ENCODE measurements at regions not wholly inside any gene's neighbourhood (a gene's known extent, or its start where the extent isn't known, plus 50 kb on each side); places are given as distances from the start of the nearest gene placed in this dataset.
"Not testable (repeated sequence)": the region's sequence is repeated elsewhere in the genome, so short reads cannot be mapped to it uniquely, and the experiment has no call there.

DNA sequence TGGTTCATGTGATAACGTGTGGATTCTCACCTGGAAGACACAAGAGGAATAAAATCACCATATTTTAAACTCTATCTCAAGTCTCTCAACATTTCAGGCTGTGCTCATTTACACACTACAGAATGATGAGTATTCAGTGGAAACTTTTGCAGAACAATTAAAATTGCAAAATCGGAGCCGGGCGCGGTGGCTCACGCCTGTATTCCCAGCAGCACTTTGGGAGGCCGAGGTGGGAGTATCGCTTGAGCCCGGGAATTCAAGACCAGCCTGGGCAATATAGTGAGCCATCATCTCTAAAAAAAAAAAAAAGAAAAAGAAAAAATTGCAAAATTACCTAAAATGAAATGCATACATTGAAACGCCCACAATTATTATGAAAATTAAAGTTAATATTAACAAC, 825.9 kb downstream of the KCNJ18 start:
- no peak overlapping the region for H3K4me3 Mint-ChIP-seq
- no peak overlapping the region for H3K27ac Mint-ChIP-seq
- H3K36me3 Mint-ChIP-seq, result no peaks in the 10 kb centered on the region
- peaks cover 2% of the 10 kb centered on the region for H3K9me3 Mint-ChIP-seq
- no peaks in the 10 kb centered on the region for H3K4me1 Mint-ChIP-seq
- DNase-seq, result no peak
- H3K27me3 Mint-ChIP-seq, result no peaks in the 10 kb centered on the region

DNA sequence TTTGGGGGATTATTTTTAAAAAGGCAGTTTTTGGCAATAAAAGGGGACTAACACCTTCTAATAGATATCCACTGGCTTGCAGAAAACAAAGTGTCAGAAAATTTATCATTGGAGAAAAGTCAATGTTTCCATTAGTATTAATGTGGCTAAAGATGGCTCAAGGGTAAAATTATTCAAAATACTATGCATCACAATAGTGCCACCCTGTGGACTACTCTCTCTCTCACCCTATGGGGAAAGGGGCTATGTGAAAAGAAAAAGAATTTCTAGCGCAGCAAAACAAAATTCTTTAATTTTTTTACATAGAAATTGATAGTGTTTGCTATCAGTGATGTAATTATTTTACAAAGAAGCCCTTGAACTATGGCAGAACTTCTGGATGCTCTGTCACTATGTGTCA, 856.5 kb downstream of the KCNJ18 start:
- H3K36me3 Mint-ChIP-seq, H3K27me3 Mint-ChIP-seq, DNase-seq, H3K27ac Mint-ChIP-seq, H3K4me1 Mint-ChIP-seq, H3K9me3 Mint-ChIP-seq, H3K4me3 Mint-ChIP-seq: not testable (repeated sequence)

DNA sequence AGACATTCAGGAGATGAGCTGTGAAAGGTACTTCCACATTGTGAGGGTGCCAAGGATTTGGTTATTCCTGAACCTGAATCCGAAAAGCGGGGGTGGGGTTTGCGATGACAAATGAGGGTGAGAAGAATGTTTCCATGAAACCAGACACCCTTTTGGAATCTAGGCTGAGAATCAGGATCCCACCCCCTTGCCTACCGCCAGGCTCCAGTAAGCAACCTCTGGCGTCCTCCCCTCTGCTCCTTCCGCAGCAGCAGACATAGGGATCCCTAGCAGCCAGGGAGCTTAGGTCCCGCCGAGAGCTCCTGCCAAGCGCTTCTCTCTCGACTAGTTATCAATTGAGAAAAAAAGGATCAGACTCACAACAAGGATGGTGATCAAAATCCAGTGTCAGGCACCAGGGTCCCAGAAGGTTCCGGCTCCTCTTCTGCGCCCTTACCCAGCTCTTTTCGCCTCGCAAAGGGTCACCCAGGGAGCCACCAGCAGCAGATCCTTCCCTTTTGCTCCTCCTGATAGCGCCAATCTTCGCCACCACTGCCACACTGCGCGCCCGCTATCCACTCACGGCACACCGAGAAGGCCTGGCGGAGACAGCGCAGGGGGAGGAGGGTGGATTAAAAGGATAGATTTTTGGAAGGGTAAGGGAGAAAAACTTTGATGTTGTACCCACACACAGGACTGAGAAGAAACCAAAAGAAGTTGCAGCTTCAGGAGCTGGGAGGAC, 859.5 kb downstream of the KCNJ18 start:
- not testable (repeated sequence) for DNase-seq, H3K27ac Mint-ChIP-seq, H3K9me3 Mint-ChIP-seq, H3K36me3 Mint-ChIP-seq, H3K4me1 Mint-ChIP-seq, H3K4me3 Mint-ChIP-seq, H3K27me3 Mint-ChIP-seq

DNA sequence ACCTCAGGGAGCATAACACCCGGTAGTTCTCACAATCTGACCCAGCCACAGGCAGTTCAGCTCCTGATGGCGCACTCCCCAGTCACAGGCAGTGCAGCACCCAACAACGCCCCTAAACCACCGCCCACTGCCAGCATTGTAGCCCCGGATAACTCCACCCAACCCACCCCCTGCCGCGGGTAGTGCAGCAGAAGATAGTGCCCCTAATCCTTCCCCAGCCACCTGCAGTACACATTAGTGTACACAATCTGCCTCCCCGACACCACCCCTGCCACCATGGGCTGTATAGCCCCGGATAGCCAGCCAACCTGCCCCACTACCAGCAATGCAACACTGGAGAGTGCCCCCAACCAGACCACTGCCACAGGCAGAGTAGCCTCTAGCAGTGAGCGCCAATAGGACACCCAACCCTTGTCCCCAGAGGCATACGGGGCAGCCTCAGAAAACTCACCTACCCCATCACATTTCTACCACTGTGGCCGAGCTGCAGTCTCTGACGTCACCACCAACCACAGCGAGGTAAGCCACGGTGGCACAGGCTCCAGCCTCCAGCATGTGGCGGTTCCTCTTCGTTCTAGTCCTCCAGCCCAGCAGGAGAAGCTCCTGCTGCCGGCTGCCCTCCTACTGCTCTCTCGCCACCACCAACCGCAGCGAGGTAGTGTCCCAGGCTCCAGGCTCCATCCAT, 877.3 kb downstream of the KCNJ18 start:
- Mint-ChIP-seq H3K27me3 (no peaks in the 10 kb centered on the region), H3K9me3 (peaks cover 9% of the 10 kb centered on the region), H3K4me3 (no peak overlapping the region), H3K4me1 (no peaks in the 10 kb centered on the region), H3K27ac (no peak overlapping the region), H3K36me3 (no peaks in the 10 kb centered on the region)
- DNase-seq, result no peak

DNA sequence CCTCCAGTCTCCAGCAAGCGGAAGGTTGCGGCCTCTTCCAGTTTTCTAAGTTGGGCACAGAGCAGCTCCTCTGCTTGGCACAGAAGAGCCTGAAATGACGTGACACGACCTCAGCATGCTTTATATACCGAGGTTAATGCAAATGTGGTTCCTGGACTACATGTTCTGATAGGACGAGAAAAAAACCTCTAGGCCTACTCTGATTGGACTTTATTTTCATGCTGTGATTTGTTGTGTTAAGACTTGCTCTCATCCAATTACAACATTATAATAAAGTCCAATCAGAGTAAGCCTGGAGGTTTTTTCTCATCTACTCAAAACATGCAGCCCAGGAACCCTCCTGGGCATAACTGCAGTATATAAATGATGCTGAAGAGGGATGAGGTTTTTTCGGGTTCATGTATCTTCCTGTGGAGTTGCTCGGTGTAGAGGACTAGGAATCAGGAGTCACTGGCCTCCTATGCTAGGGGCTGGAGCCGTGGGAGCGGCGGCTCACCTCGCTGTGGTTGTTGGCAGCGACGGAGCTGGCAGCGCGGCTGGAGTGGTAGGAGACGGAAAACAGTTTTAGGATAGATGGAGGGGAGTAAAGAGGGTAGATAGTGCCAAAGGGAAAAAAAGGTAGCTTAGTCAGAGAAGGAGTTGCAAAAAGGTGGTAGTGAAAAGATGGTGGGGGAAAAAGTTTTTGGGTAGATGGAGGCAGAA, 878.0 kb downstream of the KCNJ18 start:
- H3K9me3 Mint-ChIP-seq, result peaks cover 9% of the 10 kb centered on the region
- H3K27ac Mint-ChIP-seq, result no peak overlapping the region
- no peaks in the 10 kb centered on the region for H3K36me3 Mint-ChIP-seq
- H3K4me1 Mint-ChIP-seq, result no peaks in the 10 kb centered on the region
- no peaks in the 10 kb centered on the region for H3K27me3 Mint-ChIP-seq
- no peak for DNase-seq
- no peak overlapping the region for H3K4me3 Mint-ChIP-seq

DNA sequence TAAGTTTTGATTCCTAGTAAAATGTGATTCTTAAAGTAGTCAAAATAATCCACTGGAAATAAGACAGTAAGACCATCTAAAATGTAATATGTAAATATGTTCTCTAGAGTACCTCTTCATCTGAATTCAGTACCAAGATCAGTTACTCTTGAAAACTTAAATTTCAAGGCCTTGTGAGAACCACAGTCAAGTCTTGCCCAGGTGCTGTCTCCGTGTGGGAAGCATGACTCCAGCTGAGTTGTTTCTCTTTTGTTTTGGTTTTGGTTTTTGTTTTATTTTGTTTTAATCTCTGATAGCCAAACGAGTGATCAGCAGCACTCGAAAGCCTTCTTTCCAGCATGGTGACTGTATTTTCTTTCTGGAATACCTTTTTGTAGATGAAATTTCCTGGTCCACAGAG, 907.0 kb downstream of the KCNJ18 start:
- Mint-ChIP-seq H3K4me1 (no peaks in the 10 kb centered on the region), H3K4me3 (no peak overlapping the region), H3K27ac (no peak overlapping the region), H3K9me3 (peaks cover 3% of the 10 kb centered on the region), H3K27me3 (no peaks in the 10 kb centered on the region), H3K36me3 (no peaks in the 10 kb centered on the region)
- no peak for DNase-seq

DNA sequence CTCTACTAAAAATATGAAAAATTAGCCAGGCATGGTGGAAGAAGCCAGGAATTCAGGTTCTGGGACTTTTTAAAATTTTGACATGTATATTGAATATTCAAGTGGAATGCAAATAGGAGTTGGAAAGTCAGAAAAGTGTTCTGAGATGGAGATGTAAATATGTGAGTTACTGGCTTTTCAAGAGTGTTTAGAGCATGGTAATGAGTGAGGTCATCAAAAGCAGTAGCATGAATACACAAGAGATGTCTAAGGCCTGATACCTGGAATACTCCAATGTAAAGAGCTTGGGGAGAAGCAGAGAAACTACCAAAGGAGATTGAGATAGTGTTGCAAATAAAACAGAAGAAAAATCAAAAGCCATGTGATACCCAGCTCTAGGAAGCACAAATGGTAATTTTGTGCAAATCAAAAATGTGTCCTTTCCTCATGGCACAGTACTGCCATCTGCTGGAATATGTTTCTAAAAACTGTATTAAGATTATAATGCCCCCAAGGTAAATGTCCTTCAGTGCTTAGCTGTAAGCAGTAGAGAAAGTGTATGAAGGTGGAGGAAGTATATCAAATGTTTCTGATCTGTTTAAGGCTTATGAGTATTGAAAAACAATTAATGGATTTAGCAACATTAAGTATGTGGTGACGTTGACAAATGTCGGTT, 908.4 kb downstream of the KCNJ18 start:
- Mint-ChIP-seq H3K9me3 (peaks cover 3% of the 10 kb centered on the region), H3K4me1 (no peaks in the 10 kb centered on the region), H3K27me3 (no peaks in the 10 kb centered on the region), H3K4me3 (no peak overlapping the region), H3K27ac (no peak overlapping the region), H3K36me3 (no peaks in the 10 kb centered on the region)
- DNase-seq, result no peak
